ENCODE measurements at regions not wholly inside any gene's neighbourhood (a gene's known extent, or its start where the extent isn't known, plus 50 kb on each side); places are given as distances from the start of the nearest gene placed in this dataset.

GRCh38 chr4:176540814-176541213, 221.0 kb downstream of the SPCS3 start:
- Histone ChIP-seq H3K4me3 (no peak overlapping the region), H3K36me3 (replicated peaks) (no peaks in the 10 kb centered on the region), H3K9me3 (no peaks in the 10 kb centered on the region), H3K4me1 (peaks cover 6% of the 10 kb centered on the region), H3K27me3 (ENCODE audit: low read depth) (peaks cover 3% of the 10 kb centered on the region; the same call in 1 of the 2 replicates)
- DNase-seq (ENCODE audit: low spot score in 2 of 2): no peak
- in situ Hi-C loops (cut with MboI; ENCODE audit: low sequenced_read_pairs): no loop called here

GRCh38 chr4:176545872-176546271, 226.1 kb downstream of the SPCS3 start:
- DNase-seq (ENCODE audit: low spot score in 2 of 2): no peak
- in situ Hi-C loops (cut with MboI; ENCODE audit: low sequenced_read_pairs): no loop called here
- H3K36me3 ChIP-seq (replicated peaks): no peaks in the 10 kb centered on the region
- H3K4me3 ChIP-seq: no peak overlapping the region
- no peaks in the 10 kb centered on the region for H3K4me1 ChIP-seq
- peaks cover 3% of the 10 kb centered on the region; the same call in 1 of the 2 replicates for H3K27me3 ChIP-seq (ENCODE audit: low read depth)
- H3K9me3 ChIP-seq: no peaks in the 10 kb centered on the region

GRCh38 chr4:176546975-176547374, 227.2 kb downstream of the SPCS3 start:
- no peak overlapping the region for H3K4me3 ChIP-seq
- H3K4me1 ChIP-seq: no peaks in the 10 kb centered on the region
- in situ Hi-C loops (cut with MboI; ENCODE audit: low sequenced_read_pairs): no loop called here
- no peaks in the 10 kb centered on the region for H3K9me3 ChIP-seq
- no peak for DNase-seq (ENCODE audit: low spot score in 2 of 2)
- peaks cover 3% of the 10 kb centered on the region; the same call in 1 of the 2 replicates for H3K27me3 ChIP-seq (ENCODE audit: low read depth)
- no peaks in the 10 kb centered on the region for H3K36me3 ChIP-seq (replicated peaks)

GRCh38 chr4:176548571-176548970, 228.8 kb downstream of the SPCS3 start:
- H3K4me1 ChIP-seq: no peaks in the 10 kb centered on the region
- in situ Hi-C loops (cut with MboI; ENCODE audit: low sequenced_read_pairs): no loop called here
- DNase-seq (ENCODE audit: low spot score in 2 of 2): no peak

GRCh38 chr4:176549161-176549865, 229.5 kb downstream of the SPCS3 start:
- Histone ChIP-seq H3K9me3 (no peaks in the 10 kb centered on the region), H3K4me1 (no peaks in the 10 kb centered on the region), H3K27me3 (ENCODE audit: low read depth) (peaks cover 3% of the 10 kb centered on the region; the same call in 1 of the 2 replicates), H3K4me3 (no peak overlapping the region), H3K36me3 (replicated peaks) (no peaks in the 10 kb centered on the region)
- no peak for DNase-seq (ENCODE audit: low spot score in 2 of 2)
- in situ Hi-C loops (cut with MboI; ENCODE audit: low sequenced_read_pairs): no loop called here

More at GRCh38 chr4:176548571-176548970, 228.8 kb downstream of the SPCS3 start:
- H3K27me3 ChIP-seq (ENCODE audit: low read depth): peaks cover 3% of the 10 kb centered on the region; the same call in 1 of the 2 replicates
- H3K9me3 ChIP-seq: no peaks in the 10 kb centered on the region
- no peaks in the 10 kb centered on the region for H3K36me3 ChIP-seq (replicated peaks)
- H3K4me3 ChIP-seq: no peak overlapping the region

GRCh38 chr4:176558661-176559060, 234.1 kb downstream of the VEGFC start:
- H3K4me3 ChIP-seq: no peak overlapping the region
- no peak for DNase-seq (ENCODE audit: low spot score in 2 of 2)
- H3K36me3 ChIP-seq (replicated peaks): no peaks in the 10 kb centered on the region
- H3K27me3 ChIP-seq (ENCODE audit: low read depth): no peaks in the 10 kb centered on the region
- H3K4me1 ChIP-seq: no peaks in the 10 kb centered on the region
- H3K9me3 ChIP-seq: no peaks in the 10 kb centered on the region
- in situ Hi-C loops (cut with MboI; ENCODE audit: low sequenced_read_pairs): no loop called here

GRCh38 chr4:176561368-176561767, 231.4 kb downstream of the VEGFC start:
- no peaks in the 10 kb centered on the region for H3K36me3 ChIP-seq (replicated peaks)
- in situ Hi-C loops (cut with MboI; ENCODE audit: low sequenced_read_pairs): no loop called here
- H3K4me3 ChIP-seq: no peak overlapping the region
- no peaks in the 10 kb centered on the region for H3K9me3 ChIP-seq
- no peaks in the 10 kb centered on the region for H3K27me3 ChIP-seq (ENCODE audit: low read depth)
- H3K4me1 ChIP-seq: no peaks in the 10 kb centered on the region
- DNase-seq (ENCODE audit: low spot score in 2 of 2): no peak

GRCh38 chr4:176563591-176563990, 229.1 kb downstream of the VEGFC start:
- in situ Hi-C loops (cut with MboI; ENCODE audit: low sequenced_read_pairs): no loop called here
- no peaks in the 10 kb centered on the region for H3K9me3 ChIP-seq
- H3K27me3 ChIP-seq (ENCODE audit: low read depth): no peaks in the 10 kb centered on the region
- H3K4me1 ChIP-seq: peaks cover 4% of the 10 kb centered on the region
- no peak overlapping the region for H3K4me3 ChIP-seq
- no peaks in the 10 kb centered on the region for H3K36me3 ChIP-seq (replicated peaks)
- peak in 1 of 2 experiments; percentile 13 for DNase-seq (ENCODE audit: low spot score in 2 of 2)

GRCh38 chr4:176565049-176565448, 227.7 kb downstream of the VEGFC start:
- H3K36me3 ChIP-seq (replicated peaks): no peaks in the 10 kb centered on the region
- in situ Hi-C loops (cut with MboI; ENCODE audit: low sequenced_read_pairs): no loop called here
- no peaks in the 10 kb centered on the region for H3K27me3 ChIP-seq (ENCODE audit: low read depth)
- no peak overlapping the region for H3K4me3 ChIP-seq
- H3K4me1 ChIP-seq: peaks cover 15% of the 10 kb centered on the region
- no peak for DNase-seq (ENCODE audit: low spot score in 2 of 2)
- no peaks in the 10 kb centered on the region for H3K9me3 ChIP-seq

GRCh38 chr4:176566769-176567168, 226.0 kb downstream of the VEGFC start:
- Histone ChIP-seq H3K9me3 (no peaks in the 10 kb centered on the region), H3K27me3 (ENCODE audit: low read depth) (no peaks in the 10 kb centered on the region), H3K36me3 (replicated peaks) (no peaks in the 10 kb centered on the region), H3K4me1 (peaks cover 16% of the 10 kb centered on the region), H3K4me3 (no peak overlapping the region)
- in situ Hi-C loops (cut with MboI; ENCODE audit: low sequenced_read_pairs): no loop called here
- no peak for DNase-seq (ENCODE audit: low spot score in 2 of 2)

- DNase-seq (ENCODE audit: low spot score in 2 of 2): no peak
- H3K27me3 ChIP-seq (ENCODE audit: low read depth): no peaks in the 10 kb centered on the region
- H3K4me1 ChIP-seq: peaks cover 16% of the 10 kb centered on the region
- in situ Hi-C loops (cut with MboI; ENCODE audit: low sequenced_read_pairs): no loop called here
- no peaks in the 10 kb centered on the region for H3K36me3 ChIP-seq (replicated peaks)
- no peak overlapping the region for H3K4me3 ChIP-seq
- H3K9me3 ChIP-seq: no peaks in the 10 kb centered on the region
Observed at GRCh38 chr4:176568238-176568637, 224.5 kb downstream of the VEGFC start.

GRCh38 chr4:176569301-176569700, 223.4 kb downstream of the VEGFC start:
- Histone ChIP-seq H3K36me3 (replicated peaks) (no peaks in the 10 kb centered on the region), H3K4me1 (peaks cover 16% of the 10 kb centered on the region), H3K4me3 (no peak overlapping the region), H3K27me3 (ENCODE audit: low read depth) (no peaks in the 10 kb centered on the region), H3K9me3 (no peaks in the 10 kb centered on the region)
- DNase-seq (ENCODE audit: low spot score in 2 of 2): peak; percentile 15 to 88
- in situ Hi-C loops (cut with MboI; ENCODE audit: low sequenced_read_pairs): no loop called here

GRCh38 chr4:176571206-176571605, 221.5 kb downstream of the VEGFC start:
- no peaks in the 10 kb centered on the region for H3K9me3 ChIP-seq
- H3K4me3 ChIP-seq: no peak overlapping the region
- in situ Hi-C loops (cut with MboI; ENCODE audit: low sequenced_read_pairs): no loop called here
- H3K36me3 ChIP-seq (replicated peaks): no peaks in the 10 kb centered on the region
- no peak for DNase-seq (ENCODE audit: low spot score in 2 of 2)
- H3K27me3 ChIP-seq (ENCODE audit: low read depth): peaks cover 2% of the 10 kb centered on the region; the same call in 1 of the 2 replicates
- H3K4me1 ChIP-seq: peaks cover 16% of the 10 kb centered on the region

- DNase-seq (ENCODE audit: low spot score in 2 of 2): no peak
- in situ Hi-C loops (cut with MboI; ENCODE audit: low sequenced_read_pairs): no loop called here
Observed at GRCh38 chr4:176575141-176575730, 217.5 kb downstream of the VEGFC start.

More at GRCh38 chr4:176575141-176575730, 217.5 kb downstream of the VEGFC start:
- Histone ChIP-seq H3K36me3 (replicated peaks) (no peaks in the 10 kb centered on the region), H3K4me3 (no peak overlapping the region), H3K4me1 (no peaks in the 10 kb centered on the region), H3K9me3 (no peaks in the 10 kb centered on the region), H3K27me3 (ENCODE audit: low read depth) (peaks cover 2% of the 10 kb centered on the region; the same call in 1 of the 2 replicates)

Data from HAP-1 (cell line).